OCI-LY7 (cell line): ENCODE measurements at regions not wholly inside any gene's neighbourhood (a gene's known extent, or its start where the extent isn't known, plus 50 kb on each side); places are given as distances from the start of the nearest gene placed in this dataset.

Experiments
- BruUV-seq: library from RNA; stranded (reverse); fragments of 400-500 nt; replicated peaks from 2 replicates; lab custom pipeline; 2021; lab: Mats Ljungman, UMichigan
- CTCF ChIA-PET: fragments of 300-600 bp; sonication (Branson Sonifier 250); formaldehyde crosslinking; loops from one replicate; lab custom pipeline; 2022; ENCODE audit warnings: antibody characterized with exemption; ENCODE audit not compliant: unreplicated experiment; lab: Charles Lee
- POLR2A ChIA-PET: fragments of 300-600 bp; sonication (Branson Sonifier 250); formaldehyde crosslinking; loops from one replicate; lab custom pipeline; 2022; ENCODE audit warnings: antibody characterized with exemption; lab: Charles Lee
- DNase-seq: peaks from one replicate; pipeline ENCODE4 v3.0.0-alpha.2; 2015; ENCODE audit warnings: low spot score
- H2AFZ ChIP-seq: fragments of 200-600 bp; sonication (generic), shearing (Covaris generic); 2 replicates; pipeline ENCODE4 v1.6.1; 2014; ENCODE audit warnings: mild to moderate bottlenecking, antibody characterized with exemption, low read length, moderate library complexity
- H3K27ac ChIP-seq: fragments of 200-600 bp; sonication (generic); 2 replicates; pipeline ENCODE4 v1.5.1; 2014; ENCODE audit warnings: mixed run types, low read depth, mild to moderate bottlenecking, moderate library complexity, low read length, inconsistent platforms; ENCODE audit not compliant: poor library complexity, severe bottlenecking
- H3K36me3 ChIP-seq: fragments of 200-600 bp; sonication (generic); 2 replicates; pipeline ENCODE4 v1.6.1; 2014; ENCODE audit warnings: mild to moderate bottlenecking, antibody characterized with exemption, low read length, moderate library complexity, mixed read lengths; ENCODE audit not compliant: insufficient read depth
- H3K4me1 ChIP-seq: fragments of 200-600 bp; sonication (generic); 2 replicates; pipeline ENCODE4 v1.5.1; 2014; ENCODE audit warnings: mild to moderate bottlenecking, low read length; ENCODE audit not compliant: insufficient read depth, poor library complexity, severe bottlenecking
- H3K4me2 ChIP-seq: fragments of 200-600 bp; sonication (generic); 2 replicates; pipeline ENCODE4 v1.6.1; 2014; ENCODE audit warnings: mild to moderate bottlenecking, low read length
- H3K4me3 ChIP-seq: fragments of 200-600 bp; sonication (generic); 2 replicates; pipeline ENCODE4 v1.5.1; 2014; ENCODE audit warnings: mild to moderate bottlenecking, low read depth, low read length; ENCODE audit not compliant: poor library complexity, severe bottlenecking
- H3K79me2 ChIP-seq: fragments of 200-600 bp; sonication (generic); 2 replicates; pipeline ENCODE4 v1.6.1; 2016; ENCODE audit warnings: low read depth, mild to moderate bottlenecking, low read length, moderate library complexity, mixed read lengths; ENCODE audit not compliant: insufficient read depth
- H3K9me2 ChIP-seq: fragments of 200-600 bp; sonication (generic); 2 replicates; pipeline ENCODE4 v1.6.1; 2016; ENCODE audit warnings: mild to moderate bottlenecking, low read length, mixed read lengths; ENCODE audit not compliant: insufficient read depth
- H3K9me3 ChIP-seq: fragments of 200-600 bp; sonication (generic); 2 replicates; pipeline ENCODE4 v1.6.1; 2014; ENCODE audit warnings: mild to moderate bottlenecking, mixed run types, low read length, mixed read lengths
- H4K20me1 ChIP-seq: fragments of 200-600 bp; sonication (generic); 2 replicates; pipeline ENCODE4 v1.6.1; 2014; ENCODE audit warnings: mild to moderate bottlenecking, antibody characterized with exemption, low read length, moderate library complexity, mixed read lengths; ENCODE audit not compliant: insufficient read depth
- CTCF ChIP-seq: fragments of 200-600 bp; sonication (generic); conservative IDR thresholded peaks from 2 replicates; pipeline ENCODE4 v1.5.1; 2014; ENCODE audit warnings: mild to moderate bottlenecking, antibody characterized with exemption, low read length, moderate library complexity, mixed read lengths
- EZH2phosphoT487 ChIP-seq: fragments of 200-600 bp; sonication (generic); IDR thresholded peaks from 2 replicates; pipeline ENCODE4 v1.6.1; 2018; ENCODE audit warnings: low read depth, borderline replicate concordance, mild to moderate bottlenecking, mixed run types, antibody characterized with exemption, low read length, moderate library complexity, mixed read lengths
- intact Hi-C: fragments of 100-400 bp; cut with micrococcal nuclease; formaldehyde crosslinking; loops from one replicate; pipeline ENCODE4 v1.10.0; 2022; ENCODE audit not compliant: unreplicated experiment

- POLR2A ChIA-PET: interaction anchor here (0.9 to 1.2 kb wide), 3 partner anchors 11 to 31 kb away, joined by 3 read pairs; no protein-coding TSS in a partner anchor
- H2AFZ ChIP-seq: no peak overlapping the region
- H3K4me1 ChIP-seq: no peaks in the 10 kb centered on the region
- H4K20me1 ChIP-seq: no peaks in the 10 kb centered on the region
- H3K27ac ChIP-seq: no peak overlapping the region
- TF ChIP-seq CTCF: no peak
- TF ChIP-seq EZH2phosphoT487: no peak
- intact Hi-C loops: no loop called here
- DNase-seq: no peak
- no TSS peak for BruUV-seq
- H3K36me3 ChIP-seq: no peaks in the 10 kb centered on the region
- CTCF ChIA-PET: no interaction called here
- no peaks in the 10 kb centered on the region for H3K9me3 ChIP-seq
- H3K4me2 ChIP-seq: no peak overlapping the region
- H3K79me2 ChIP-seq: no peaks in the 10 kb centered on the region
- H3K4me3 ChIP-seq: no peak overlapping the region
- no peaks in the 10 kb centered on the region for H3K9me2 ChIP-seq
Measured at GRCh38 chr3:25884981-25885380, 95.1 kb downstream of the OXSM start.

DNA sequence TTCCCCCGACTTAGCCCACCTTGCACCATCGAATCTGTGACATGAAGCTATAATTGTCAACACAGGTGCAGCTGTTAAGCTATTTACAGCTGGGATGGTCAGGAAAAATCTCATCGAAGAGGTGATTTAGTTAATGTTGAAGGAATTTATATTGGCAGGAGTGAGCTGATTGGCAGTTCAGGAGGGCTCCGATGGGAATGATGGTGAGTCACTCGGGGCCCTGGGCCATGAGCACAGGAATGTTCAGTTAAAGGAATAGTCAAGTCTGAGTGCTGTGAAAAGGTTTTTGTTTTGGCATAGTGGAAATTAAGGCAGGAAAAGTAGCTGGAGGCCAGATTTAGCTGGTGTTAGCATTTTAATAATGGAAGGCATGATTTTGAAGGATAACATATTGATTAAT is 95.7 kb downstream of the OXSM start:
- Histone ChIP-seq H3K4me1 (no peaks in the 10 kb centered on the region), H3K36me3 (no peaks in the 10 kb centered on the region), H3K9me3 (no peaks in the 10 kb centered on the region), H4K20me1 (no peaks in the 10 kb centered on the region), H3K4me3 (no peak overlapping the region), H3K79me2 (no peaks in the 10 kb centered on the region), H3K9me2 (no peaks in the 10 kb centered on the region), H3K27ac (no peak overlapping the region), H2AFZ (no peak overlapping the region), H3K4me2 (no peak overlapping the region)
- intact Hi-C loops: no loop called here
- DNase-seq: no peak
- no peak for TF ChIP-seq EZH2phosphoT487
- no peak for TF ChIP-seq CTCF
- BruUV-seq: no TSS peak
- CTCF ChIA-PET: interaction anchor here (0.5 kb wide), 1 partner anchor 38 kb away, joined by 4 read pairs; no protein-coding TSS in a partner anchor
- POLR2A ChIA-PET: interaction anchor here (0.9 to 1.2 kb wide), 3 partner anchors 12 to 31 kb away, joined by 3 read pairs; no protein-coding TSS in a partner anchor

GRCh38 chr3:25887907-25888306 is 98.0 kb downstream of the OXSM start:
- Histone ChIP-seq H3K27ac (no peak overlapping the region), H3K4me3 (no peak overlapping the region), H4K20me1 (no peaks in the 10 kb centered on the region), H3K9me2 (no peaks in the 10 kb centered on the region), H3K36me3 (no peaks in the 10 kb centered on the region), H3K4me1 (no peaks in the 10 kb centered on the region), H3K9me3 (no peaks in the 10 kb centered on the region), H3K79me2 (no peaks in the 10 kb centered on the region), H3K4me2 (no peak overlapping the region), H2AFZ (no peak overlapping the region)
- intact Hi-C loops: no loop called here
- no peak for DNase-seq
- TF ChIP-seq CTCF (no peak), EZH2phosphoT487 (no peak)
- ChIA-PET POLR2A (interaction anchor here (2.2 kb wide), 1 partner anchor 16 kb away, joined by 5 read pairs; no protein-coding TSS in a partner anchor), CTCF (no interaction called here)
- BruUV-seq: no TSS peak
